Caco-2 (cell line): ENCODE measurements at regions not wholly inside any gene's neighbourhood (a gene's known extent, or its start where the extent isn't known, plus 50 kb on each side); places are given as distances from the start of the nearest gene placed in this dataset.
A peak's percentile ranks its signal among the peaks of the same experiment; 100 is the strongest.

Experiments used
- BruUV-seq: library from RNA; stranded (reverse); fragments of 400-500 nt; replicated peaks from 2 replicates; lab custom pipeline; 2021; lab: Mats Ljungman, UMichigan
- CTCF ChIA-PET: fragments of 300-600 bp; sonication (Branson Sonifier 250); formaldehyde crosslinking; loops from one replicate; lab custom pipeline; 2022; ENCODE audit warnings: antibody characterized with exemption; lab: Charles Lee
- POLR2A ChIA-PET: fragments of 300-600 bp; sonication (Branson Sonifier 250); formaldehyde crosslinking; loops from one replicate; lab custom pipeline; 2022; ENCODE audit warnings: antibody characterized with exemption; lab: Charles Lee
- DNase-seq, 2 experiments: peaks; one replicate each; pipeline versions ENCODE4 v3.0.0 to v3.0.0-alpha.2; 2020 to 2022
- H3K27me3 ChIP-seq: replicated peaks from 2 replicates; pipeline ENCODE4 v1.6.0; 2011; ENCODE audit warnings: low read length; ENCODE audit not compliant: control insufficient read depth, insufficient read depth
- H3K36me3 ChIP-seq: 2 replicates; pipeline ENCODE4 v1.5.1; 2011; ENCODE audit warnings: low read length; ENCODE audit not compliant: control insufficient read depth, insufficient read depth
- H3K4me1 ChIP-seq: fragments of 250-450 bp; sonication (Bioruptor Pico); 2 replicates; pipeline ENCODE4 v1.5.1; 2020; ENCODE audit warnings: mild to moderate bottlenecking
- H3K4me3 ChIP-seq: 2 replicates; pipeline ENCODE4 v1.5.1; 2011; ENCODE audit warnings: low read depth, mild to moderate bottlenecking, control low read depth, low read length
- H3K9me3 ChIP-seq: fragments of 250-450 bp; sonication (Bioruptor Pico); 2 replicates; pipeline ENCODE4 v1.5.1; 2020; ENCODE audit warnings: mild to moderate bottlenecking, moderate library complexity
- H3K27ac Mint-ChIP-seq: one replicate; pipeline ENCODE4 v1.8.0; 2022; ENCODE audit warnings: mixed read lengths; ENCODE audit not compliant: unreplicated experiment
- H3K27me3 Mint-ChIP-seq: one replicate; pipeline ENCODE4 v1.8.0; 2022; ENCODE audit warnings: mixed read lengths; ENCODE audit not compliant: insufficient read depth, unreplicated experiment
- H3K36me3 Mint-ChIP-seq: one replicate; pipeline ENCODE4 v1.8.0; 2022; ENCODE audit warnings: mild to moderate bottlenecking, mixed read lengths; ENCODE audit not compliant: insufficient read depth, unreplicated experiment
- H3K4me1 Mint-ChIP-seq: one replicate; pipeline ENCODE4 v1.8.0; 2022; ENCODE audit warnings: low read depth, mixed read lengths; ENCODE audit not compliant: unreplicated experiment
- H3K4me3 Mint-ChIP-seq: one replicate; pipeline ENCODE4 v1.8.0; 2022; ENCODE audit warnings: mild to moderate bottlenecking, moderate library complexity, mixed read lengths; ENCODE audit not compliant: unreplicated experiment
- H3K9me3 Mint-ChIP-seq: one replicate; pipeline ENCODE4 v1.8.0; 2022; ENCODE audit warnings: mixed read lengths; ENCODE audit not compliant: unreplicated experiment
- CTCF ChIP-seq, 2 experiments: fragments of 200-600 bp in 1 of 2; IDR thresholded peaks; 1 replicate in 1 of 2; 2 replicates in 1 of 2; pipeline versions ENCODE4 v1.5.1 to v1.8.0; 2011 to 2022; ENCODE audit warnings: antibody characterized with exemption in 1 of 2, control low read depth in 1 of 2, inconsistent platforms in 1 of 2, low read depth in 1 of 2, low read length in 1 of 2, mild to moderate bottlenecking in 1 of 2, moderate library complexity in 1 of 2; ENCODE audit not compliant: insufficient read depth in 1 of 2, severe bottlenecking in 1 of 2, unreplicated experiment in 1 of 2
- intact Hi-C: fragments of 100-400 bp; cut with micrococcal nuclease; formaldehyde crosslinking; loops from one replicate; pipeline ENCODE4 v1.10.0; 2022; ENCODE audit not compliant: unreplicated experiment

- H3K36me3 ChIP-seq, result no peaks in the 10 kb centered on the region
- peaks cover 33% of the 10 kb centered on the region for H3K4me1 ChIP-seq
- ChIA-PET POLR2A (no interaction called here), CTCF (no interaction called here)
- Mint-ChIP-seq H3K27ac (no peak overlapping the region), H3K36me3 (peaks cover 7% of the 10 kb centered on the region), H3K4me3 (no peak overlapping the region), H3K4me1 (peaks cover 17% of the 10 kb centered on the region), H3K27me3 (no peaks in the 10 kb centered on the region), H3K9me3 (peaks cover 10% of the 10 kb centered on the region)
- BruUV-seq, result no TSS peak
- no peak for DNase-seq
- H3K27me3 ChIP-seq, result no peaks in the 10 kb centered on the region
- intact Hi-C loops, result no loop called here
- no peak for TF ChIP-seq CTCF (IDR thresholded peaks at IDR 0.05; ENCODE audit: insufficient read depth in 1 of 2, low read depth in 1 of 2, low read length in 1 of 2, severe bottlenecking in 1 of 2, unreplicated experiment in 1 of 2)
- no peak overlapping the region for H3K4me3 ChIP-seq
- peaks cover 3% of the 10 kb centered on the region; the same call in 1 of the 2 replicates for H3K9me3 ChIP-seq
Measured at GRCh38 chr2:106032676-106033075, 161.4 kb downstream of the UXS1 start.

GRCh38 chr2:106030287-106031268, 163.5 kb downstream of the UXS1 start:
- CTCF ChIA-PET, result no interaction called here
- no peaks in the 10 kb centered on the region for H3K27me3 Mint-ChIP-seq

More at GRCh38 chr2:106030287-106031268, 163.5 kb downstream of the UXS1 start:
- POLR2A ChIA-PET, result interaction anchor here (0.6 kb wide), 1 partner anchor 14 kb away, joined by 4 read pairs; no protein-coding TSS in a partner anchor
- intact Hi-C loops, result loop anchor here (1.0 kb wide), 1 partner anchor 53 kb away; no protein-coding TSS in a partner anchor
- H3K4me1 Mint-ChIP-seq, result peaks cover 31% of the 10 kb centered on the region
- Histone ChIP-seq H3K36me3 (no peaks in the 10 kb centered on the region), H3K27me3 (no peaks in the 10 kb centered on the region), H3K4me3 (no peak overlapping the region), H3K9me3 (peaks cover 3% of the 10 kb centered on the region; the same call in 1 of the 2 replicates), H3K4me1 (peaks cover 50% of the 10 kb centered on the region)
- peaks cover 7% of the 10 kb centered on the region for H3K36me3 Mint-ChIP-seq
- TF ChIP-seq CTCF (IDR thresholded peaks at IDR 0.05; ENCODE audit: insufficient read depth in 1 of 2, low read depth in 1 of 2, low read length in 1 of 2, severe bottlenecking in 1 of 2, unreplicated experiment in 1 of 2), result no peak
- H3K27ac Mint-ChIP-seq, result peak overlapping the region; percentile 87
- TSS peak; percentile 68 for BruUV-seq
- peaks cover 10% of the 10 kb centered on the region for H3K9me3 Mint-ChIP-seq
- peak overlapping the region; percentile 14 for H3K4me3 Mint-ChIP-seq
- peak; percentile 78 to 80 for DNase-seq
